K562 (cell line): ENCODE measurements at regions not wholly inside any gene's neighbourhood (a gene's known extent, or its start where the extent isn't known, plus 50 kb on each side); places are given as distances from the start of the nearest gene placed in this dataset.

Experiments
- ATAC-seq: fragments of 200-7000 bp; cut with Tn5 transposase; 3 replicates; pipeline ENCODE4 v1.9.1; 2020; ENCODE audit warnings: moderate library complexity
- BruUV-seq: library from RNA; stranded (reverse); fragments of 400-500 nt; replicated peaks from 2 replicates; lab custom pipeline; 2021; lab: Mats Ljungman, UMichigan
- CTCF ChIA-PET: fragments of 300-600 bp; formaldehyde crosslinking; extraction: SDS; loops from one replicate; lab custom pipeline; 2021; ENCODE audit warnings: low intra/inter-chr PET ratio; lab: Yijun Ruan, JAX
- POLR2A ChIA-PET: fragments of 300-600, 350-650 bp; sonication (Branson Sonifier 250); formaldehyde crosslinking; extraction: SDS; loops from one replicate; lab custom pipeline; 2021; ENCODE audit warnings: antibody characterized with exemption, inconsistent platforms; lab: Yijun Ruan, JAX
- DNase-seq, 4 experiments: peaks; one replicate each; pipeline versions ENCODE4 v3.0.0 to v3.0.0-alpha.2; 2011 to 2018; ENCODE audit warnings: low spot score in 3 of 4, mixed read lengths in 3 of 4; ENCODE audit errors: extremely low read depth in 1 of 4
- FAIRE-seq: peaks from 2 replicates; lab custom pipeline; 2011; peaks lifted over from hg19 to GRCh38; lab: Jason Lieb, UNC
- H2AFZ ChIP-seq: 2 replicates; pipeline ENCODE4 v1.6.0; 2011; ENCODE audit warnings: low read depth, low read length, control low read depth, inconsistent platforms
- H3K27ac ChIP-seq: fragments of 200-600 bp; 3 replicates; pipeline ENCODE4 v1.8.0; 2011; ENCODE audit warnings: low read depth, mild to moderate bottlenecking, control low read depth, inconsistent platforms, low read length, moderate library complexity, mixed read lengths; ENCODE audit errors: extremely low read depth
- H3K27me3 ChIP-seq, 2 experiments: fragments of 300-600 bp in 1 of 2; 2 replicates in 1 of 2; 3 replicates in 1 of 2; pipeline versions ENCODE4 v1.6.0 to v1.8.0; 2011; ENCODE audit warnings: inconsistent platforms in 2 of 2, low read length in 2 of 2, mild to moderate bottlenecking in 1 of 2, mixed read lengths in 1 of 2, moderate library complexity in 1 of 2; ENCODE audit not compliant: control insufficient read depth in 2 of 2, insufficient read depth in 2 of 2
- H3K36me3 ChIP-seq: fragments of 300-600 bp; 3 replicates; pipeline ENCODE4 v1.8.0; 2011; ENCODE audit warnings: mild to moderate bottlenecking, low read length, inconsistent platforms; ENCODE audit not compliant: control insufficient read depth, insufficient read depth
- H3K4me1 ChIP-seq, 2 experiments: fragments of 200-600 bp in 1 of 2; replicated peaks in 1 of 2; 2 replicates in 1 of 2; 3 replicates in 1 of 2; pipeline versions ENCODE4 v1.5.1 to v1.8.0; 2011; ENCODE audit warnings: inconsistent platforms in 2 of 2, low read length in 2 of 2, mild to moderate bottlenecking in 1 of 2, mixed read lengths in 1 of 2, moderate library complexity in 1 of 2; ENCODE audit not compliant: control insufficient read depth in 2 of 2, insufficient read depth in 2 of 2
- H3K4me2 ChIP-seq: 2 replicates; pipeline ENCODE4 v1.6.1; 2011; ENCODE audit warnings: low read length, control low read depth, inconsistent platforms, mixed read lengths; ENCODE audit not compliant: insufficient read depth
- H3K4me3 ChIP-seq: fragments of 200-600 bp; sonication (generic), shearing (Covaris generic); 2 replicates; pipeline ENCODE4 v1.5.1; 2016; ENCODE audit warnings: control low read depth, inconsistent platforms
- H3K79me2 ChIP-seq: fragments of 200-600 bp; 3 replicates; pipeline ENCODE4 v1.8.0; 2011; ENCODE audit warnings: low read length, inconsistent platforms; ENCODE audit not compliant: control insufficient read depth, insufficient read depth
- H3K9ac ChIP-seq, 2 experiments: 2 replicates each; pipeline versions ENCODE4 v1.6.0 to v1.6.1; 2011; ENCODE audit warnings: low read depth in 2 of 2, low read length in 2 of 2, control low read depth in 1 of 2, inconsistent platforms in 1 of 2, mild to moderate bottlenecking in 1 of 2, mixed read lengths in 1 of 2; ENCODE audit not compliant: insufficient read depth in 1 of 2
- H3K9me1 ChIP-seq: one replicate; pipeline ENCODE4 v1.6.0; 2011; ENCODE audit warnings: inconsistent platforms, mild to moderate bottlenecking, low read length, moderate library complexity; ENCODE audit not compliant: control insufficient read depth, insufficient read depth
- H3K9me3 ChIP-seq: replicated peaks from 2 replicates; pipeline ENCODE4 v1.5.1; 2011; ENCODE audit warnings: low read depth, low read length, inconsistent platforms; ENCODE audit not compliant: control insufficient read depth, insufficient read depth
- H4K20me1 ChIP-seq: replicated peaks from 2 replicates; pipeline ENCODE4 v1.6.1; 2011; ENCODE audit warnings: low read length, inconsistent platforms, mixed read lengths; ENCODE audit not compliant: control insufficient read depth, insufficient read depth
- BCOR ChIP-seq: fragments of 450-650 bp; IDR thresholded peaks from 2 replicates; pipeline ENCODE4 v1.6.1; 2016
- CBX5 ChIP-seq: IDR thresholded peaks from 2 replicates; pipeline ENCODE4 v1.6.1; 2014; ENCODE audit warnings: low read depth, borderline replicate concordance
- CTBP1 ChIP-seq: fragments of 450-650 bp; IDR thresholded peaks from 2 replicates; pipeline ENCODE4 v1.6.1; 2016; ENCODE audit warnings: borderline replicate concordance
- ELF4 ChIP-seq: fragments of 450-650 bp; formaldehyde crosslinking; IDR thresholded peaks from 2 replicates; pipeline ENCODE4 v1.4.0; 2022; ENCODE audit warnings: missing genetic modification characterization
- SFPQ ChIP-seq: fragments of 200-400 bp; formaldehyde crosslinking; IDR thresholded peaks from 2 replicates; pipeline ENCODE4 v1.6.1; 2017; ENCODE audit warnings: mild to moderate bottlenecking, low read depth, low read length, moderate library complexity
- ZFP1 ChIP-seq: fragments of 450-650 bp; formaldehyde crosslinking; IDR thresholded peaks from 2 replicates; pipeline ENCODE4 v1.4.0; 2020; ENCODE audit warnings: mild to moderate bottlenecking, mixed read lengths
- ZHX1 ChIP-seq: fragments of 150-350 bp; conservative IDR thresholded peaks from 2 replicates; pipeline ENCODE4 v1.6.1; 2014; ENCODE audit warnings: low read length
- ZNF695 ChIP-seq: fragments of 450-650 bp; formaldehyde crosslinking; IDR thresholded peaks from 2 replicates; pipeline ENCODE4 v1.4.0; 2020; ENCODE audit warnings: mild to moderate bottlenecking, moderate library complexity
- whole genome bisulfite sequencing: fragments of 100-300 bp; shearing (Covaris generic); methylation state at CpG from one replicate; pipeline ENCODE4 v1.1.6; 2016; ENCODE audit warnings: low coverage, mixed read lengths; ENCODE audit not compliant: insufficient coverage; ENCODE audit errors: missing lambda C conversion rate; 5-methylcytosine and 5-hydroxymethylcytosine counted together
- in situ Hi-C: fragments of 300-500 bp; cut with MboI; formaldehyde crosslinking; loops from 4 replicates; pipeline ENCODE4 v1.15.0; 2018; ENCODE audit warnings: inconsistent platforms, mixed read lengths
- intact Hi-C: fragments of 100-400 bp; cut with micrococcal nuclease; formaldehyde crosslinking; loops from 2 replicates; pipeline ENCODE4 v1.14.2; 2022

- H3K9me1 ChIP-seq, result no peaks in the 10 kb centered on the region
- H3K4me1 ChIP-seq, result no peaks in the 10 kb centered on the region
- TF ChIP-seq CTBP1, result no peak
- TF ChIP-seq CBX5, result no peak
- no peak for TF ChIP-seq ZFP1 (CRISPR knock-in tag)
- DNase-seq (no peak), FAIRE-seq (no peak), ATAC-seq (no peak)
- H3K4me3 ChIP-seq, result no peak overlapping the region
- H3K9me3 ChIP-seq, result no peaks in the 10 kb centered on the region
- ChIA-PET POLR2A (no interaction called here), CTCF (no interaction called here)
- no peaks in the 10 kb centered on the region for H3K79me2 ChIP-seq
- H2AFZ ChIP-seq, result no peak overlapping the region
- H3K9ac ChIP-seq, result no peak overlapping the region
- BruUV-seq, result no TSS peak
- intact Hi-C loops, result no loop called here
- no peak overlapping the region for H3K27ac ChIP-seq
- in situ Hi-C loops, result no loop called here
- H3K36me3 ChIP-seq, result no peaks in the 10 kb centered on the region
- H3K4me2 ChIP-seq, result no peak overlapping the region
- H3K27me3 ChIP-seq, result no peaks in the 10 kb centered on the region
- H4K20me1 ChIP-seq, result no peaks in the 10 kb centered on the region
Measured at GRCh38 chr6:92847988-92848387, 571.4 kb downstream of the EPHA7 start.

- no peak for ATAC-seq
- no peaks in the 10 kb centered on the region for H4K20me1 ChIP-seq
- no peaks in the 10 kb centered on the region for H3K9me1 ChIP-seq
- ChIA-PET CTCF (no interaction called here), POLR2A (interaction anchor here (0.6 kb wide), 1 partner anchor 90 kb away, joined by 3 read pairs; no protein-coding TSS in a partner anchor)
- no peak for DNase-seq
- intact Hi-C loops, result no loop called here
- BruUV-seq, result no TSS peak
- H3K79me2 ChIP-seq, result no peaks in the 10 kb centered on the region
- H3K27ac ChIP-seq, result no peak overlapping the region
- no peak overlapping the region for H3K9ac ChIP-seq
- in situ Hi-C loops, result no loop called here
- TF ChIP-seq SFPQ, result no peak
- TF ChIP-seq ELF4 (CRISPR knock-in tag), result no peak
- no peak for TF ChIP-seq ZNF695
- no peak for TF ChIP-seq ZHX1
- TF ChIP-seq BCOR, result no peak
- TF ChIP-seq, all 486 proteins: peak for 0
- H3K9me3 ChIP-seq, result no peaks in the 10 kb centered on the region
- H3K4me3 ChIP-seq, result no peak overlapping the region
- no peaks in the 10 kb centered on the region for H3K27me3 ChIP-seq
- FAIRE-seq, result no peak
- no peak overlapping the region for H3K4me2 ChIP-seq
- WGBS, result 7% methylated on average over 4 of the region's 4 CpGs
- H2AFZ ChIP-seq, result no peak overlapping the region
- no peaks in the 10 kb centered on the region for H3K36me3 ChIP-seq
- no peaks in the 10 kb centered on the region for H3K4me1 ChIP-seq
Measured at GRCh38 chr6:92840246-92840930, 579.0 kb downstream of the EPHA7 start.
